GM12892 (cell line): ENCODE measurements at regions not wholly inside any gene's neighbourhood (a gene's known extent, or its start where the extent isn't known, plus 50 kb on each side); places are given as distances from the start of the nearest gene placed in this dataset.

ENCODE experiments used
- POLR2AphosphoS5 ChIP-seq: IDR thresholded peaks from 2 replicates; pipeline ENCODE4 v1.6.1; 2011; ENCODE audit warnings: low read depth, low read length, control low read depth
- TAF1 ChIP-seq: IDR thresholded peaks from 2 replicates; pipeline ENCODE4 v1.6.1; 2011; ENCODE audit warnings: low read depth, mild to moderate bottlenecking, control low read depth, low read length, borderline replicate concordance

- TF ChIP-seq TAF1 (no peak), POLR2AphosphoS5 (no peak)
Measured at GRCh38 chr2:129422028-129422427, 557.4 kb upstream of the RAB6C start.
